ENCODE measurements at regions not wholly inside any gene's neighbourhood (a gene's known extent, or its start where the extent isn't known, plus 50 kb on each side); places are given as distances from the start of the nearest gene placed in this dataset.

GRCh38 chr1:193589597-193590040 lies 403.2 kb upstream of the B3GALT2 start:
- TF ChIP-seq CTCF (conservative IDR thresholded peaks at IDR 0.05; ENCODE audit: low read depth, low read length), result no peak
- no peak for DNase-seq (ENCODE audit: low read depth)
- H3K4me3 ChIP-seq (ENCODE audit: low read depth, low read length), result no peak overlapping the region

- DNase-seq (ENCODE audit: low read depth), result no peak
- no peak for TF ChIP-seq CTCF (conservative IDR thresholded peaks at IDR 0.05; ENCODE audit: low read depth, low read length)
- H3K4me3 ChIP-seq (ENCODE audit: low read depth, low read length), result no peak overlapping the region
Observed at GRCh38 chr1:193588311-193589082, 402.1 kb upstream of the B3GALT2 start.

- no peak for DNase-seq (ENCODE audit: low read depth)
- no peak for TF ChIP-seq CTCF (conservative IDR thresholded peaks at IDR 0.05; ENCODE audit: low read depth, low read length)
Observed at GRCh38 chr1:193584731-193585239, 398.4 kb upstream of the B3GALT2 start.

GRCh38 chr1:193581341-193581740 lies 394.9 kb upstream of the B3GALT2 start:
- no peak for DNase-seq (ENCODE audit: low read depth)
- no peak for TF ChIP-seq CTCF (conservative IDR thresholded peaks at IDR 0.05; ENCODE audit: low read depth, low read length)
- no peak overlapping the region for H3K4me3 ChIP-seq (ENCODE audit: low read depth, low read length)

More at GRCh38 chr1:193584731-193585239, 398.4 kb upstream of the B3GALT2 start:
- no peak overlapping the region for H3K4me3 ChIP-seq (ENCODE audit: low read depth, low read length)

GRCh38 chr1:193580419-193580818 lies 394.0 kb upstream of the B3GALT2 start:
- no peak for DNase-seq (ENCODE audit: low read depth)
- H3K4me3 ChIP-seq (ENCODE audit: low read depth, low read length), result no peak overlapping the region
- TF ChIP-seq CTCF (conservative IDR thresholded peaks at IDR 0.05; ENCODE audit: low read depth, low read length), result no peak

GRCh38 chr1:193579323-193579722 lies 392.9 kb upstream of the B3GALT2 start:
- DNase-seq (ENCODE audit: low read depth), result no peak
- TF ChIP-seq CTCF (conservative IDR thresholded peaks at IDR 0.05; ENCODE audit: low read depth, low read length), result no peak

GRCh38 chr1:193574913-193575312 lies 388.5 kb upstream of the B3GALT2 start:
- no peak for DNase-seq (ENCODE audit: low read depth)
- H3K4me3 ChIP-seq (ENCODE audit: low read depth, low read length), result no peak overlapping the region
- no peak for TF ChIP-seq CTCF (conservative IDR thresholded peaks at IDR 0.05; ENCODE audit: low read depth, low read length)

More at GRCh38 chr1:193579323-193579722, 392.9 kb upstream of the B3GALT2 start:
- no peak overlapping the region for H3K4me3 ChIP-seq (ENCODE audit: low read depth, low read length)

Measured in epithelial cell of proximal tubule (primary cell).